ENCODE measurements at regions not wholly inside any gene's neighbourhood (a gene's known extent, or its start where the extent isn't known, plus 50 kb on each side); places are given as distances from the start of the nearest gene placed in this dataset.

GRCh38 chr21:23792300-23792699 lies 1815.0 kb downstream of the MRPL39 start:
- Histone ChIP-seq H2AK9ac (replicated peaks; ENCODE audit: low read depth, low read length, poor library complexity) (no peak overlapping the region), H3K9ac (ENCODE audit: low read depth, low read length) (no peak overlapping the region)
- intact Hi-C loops (cut with micrococcal nuclease), result no loop called here

More at GRCh38 chr21:23792300-23792699, 1815.0 kb downstream of the MRPL39 start:
- no peak overlapping the region for H3K23ac ChIP-seq (ENCODE audit: low read depth, low read length)
- no peak overlapping the region for H2AK5ac ChIP-seq (ENCODE audit: low read depth, low read length)
- no peak overlapping the region for H4K8ac ChIP-seq (ENCODE audit: low read depth in 2 of 2, low read length in 2 of 2)
- H3K36me3 ChIP-seq (ENCODE audit: control insufficient read depth, insufficient read depth, low read length), result no peaks in the 10 kb centered on the region
- H3K4ac ChIP-seq (ENCODE audit: low read depth, low read length), result no peak overlapping the region
- dilution Hi-C loops (cut with HindIII; ENCODE audit: low sequenced_read_pairs, unreplicated experiment) (no loop called here), in situ Hi-C loops (cut with MboI; ENCODE audit: low sequenced_read_pairs) (no loop called here)
- no peak for TF ChIP-seq NFE2L2 (IDR thresholded peaks at IDR 0.05; ENCODE audit: low read depth, low read length)
- no peak for TF ChIP-seq MAFK (IDR thresholded peaks at IDR 0.05; ENCODE audit: low read depth, low read length)
- TF ChIP-seq FOS (IDR thresholded peaks at IDR 0.05; ENCODE audit: low read depth, low read length), result no peak
- no peak for TF ChIP-seq SMC3 (IDR thresholded peaks at IDR 0.05; ENCODE audit: low read depth, low read length)
- no peak for TF ChIP-seq BHLHE40 (IDR thresholded peaks at IDR 0.05; ENCODE audit: low read depth, low read length)
- TF ChIP-seq CHD1 (IDR thresholded peaks at IDR 0.05; ENCODE audit: low read depth, low read length), result no peak
- TF ChIP-seq MAZ (IDR thresholded peaks at IDR 0.05; ENCODE audit: borderline replicate concordance, low read depth, low read length), result no peak
- no peak for TF ChIP-seq RCOR1 (IDR thresholded peaks at IDR 0.05; ENCODE audit: insufficient replicate concordance, low read length)
- no peak for TF ChIP-seq RAD21 (IDR thresholded peaks at IDR 0.05; ENCODE audit: low read length)
- TF ChIP-seq CEBPB (IDR thresholded peaks at IDR 0.05; ENCODE audit: low read depth, low read length), result no peak
- TF ChIP-seq, protein P1, sequence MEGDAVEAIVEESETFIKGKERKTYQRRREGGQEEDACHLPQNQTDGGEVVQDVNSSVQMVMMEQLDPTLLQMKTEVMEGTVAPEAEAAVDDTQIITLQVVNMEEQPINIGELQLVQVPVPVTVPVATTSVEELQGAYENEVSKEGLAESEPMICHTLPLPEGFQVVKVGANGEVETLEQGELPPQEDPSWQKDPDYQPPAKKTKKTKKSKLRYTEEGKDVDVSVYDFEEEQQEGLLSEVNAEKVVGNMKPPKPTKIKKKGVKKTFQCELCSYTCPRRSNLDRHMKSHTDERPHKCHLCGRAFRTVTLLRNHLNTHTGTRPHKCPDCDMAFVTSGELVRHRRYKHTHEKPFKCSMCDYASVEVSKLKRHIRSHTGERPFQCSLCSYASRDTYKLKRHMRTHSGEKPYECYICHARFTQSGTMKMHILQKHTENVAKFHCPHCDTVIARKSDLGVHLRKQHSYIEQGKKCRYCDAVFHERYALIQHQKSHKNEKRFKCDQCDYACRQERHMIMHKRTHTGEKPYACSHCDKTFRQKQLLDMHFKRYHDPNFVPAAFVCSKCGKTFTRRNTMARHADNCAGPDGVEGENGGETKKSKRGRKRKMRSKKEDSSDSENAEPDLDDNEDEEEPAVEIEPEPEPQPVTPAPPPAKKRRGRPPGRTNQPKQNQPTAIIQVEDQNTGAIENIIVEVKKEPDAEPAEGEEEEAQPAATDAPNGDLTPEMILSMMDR (conservative IDR thresholded peaks at IDR 0.05; ENCODE audit: low read depth, low read length), result no peak
- no peak for TF ChIP-seq MXI1 (IDR thresholded peaks at IDR 0.05; ENCODE audit: borderline replicate concordance, low read depth, low read length)
- TF ChIP-seq USF2 (IDR thresholded peaks at IDR 0.05; ENCODE audit: low read depth, low read length), result no peak
- TF ChIP-seq POLR2A (IDR thresholded peaks at IDR 0.05; ENCODE audit: low read depth, low read length), result no peak
- TF ChIP-seq, protein P2, sequence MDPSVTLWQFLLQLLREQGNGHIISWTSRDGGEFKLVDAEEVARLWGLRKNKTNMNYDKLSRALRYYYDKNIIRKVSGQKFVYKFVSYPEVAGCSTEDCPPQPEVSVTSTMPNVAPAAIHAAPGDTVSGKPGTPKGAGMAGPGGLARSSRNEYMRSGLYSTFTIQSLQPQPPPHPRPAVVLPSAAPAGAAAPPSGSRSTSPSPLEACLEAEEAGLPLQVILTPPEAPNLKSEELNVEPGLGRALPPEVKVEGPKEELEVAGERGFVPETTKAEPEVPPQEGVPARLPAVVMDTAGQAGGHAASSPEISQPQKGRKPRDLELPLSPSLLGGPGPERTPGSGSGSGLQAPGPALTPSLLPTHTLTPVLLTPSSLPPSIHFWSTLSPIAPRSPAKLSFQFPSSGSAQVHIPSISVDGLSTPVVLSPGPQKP (IDR thresholded peaks at IDR 0.05; ENCODE audit: borderline replicate concordance, low read depth, low read length), result no peak
- no peak for TF ChIP-seq RFX5 (IDR thresholded peaks at IDR 0.05; ENCODE audit: low read depth, low read length)
- no peak overlapping the region for H2AFZ ChIP-seq (replicated peaks; ENCODE audit: low read length, poor library complexity)
- H3K18ac ChIP-seq (ENCODE audit: low read depth, low read length), result no peak overlapping the region
- H3K14ac ChIP-seq (replicated peaks; ENCODE audit: low read depth, low read length), result no peak overlapping the region
- no peak overlapping the region for H3K4me2 ChIP-seq (ENCODE audit: low read depth, low read length)
- no TSS peak for BruUV-seq (replicated peaks)
- H3K79me1 ChIP-seq (ENCODE audit: low read depth in 1 of 2, low read length in 2 of 2), result no peaks in the 10 kb centered on the region
- ChIA-PET POLR2A (ENCODE audit: unreplicated experiment) (no interaction called here), CTCF (no interaction called here)
- H3K27ac ChIP-seq (ENCODE audit: insufficient read depth, low read length), result no peak overlapping the region
- peaks cover 3% of the 10 kb centered on the region; the same call in 1 of the 2 replicates for H3K9me3 ChIP-seq (ENCODE audit: control insufficient read depth, insufficient read depth, low read length)
- H2BK20ac ChIP-seq (ENCODE audit: low read depth, low read length), result no peak overlapping the region
- no peak overlapping the region for H3K56ac ChIP-seq (ENCODE audit: extremely low read depth, insufficient read depth, low read length)
- DNase-seq (no peak), ATAC-seq (ENCODE audit: low read depth) (no peak)
- H4K20me1 ChIP-seq (ENCODE audit: insufficient read depth, low read length), result no peaks in the 10 kb centered on the region
- no peak overlapping the region for H4K5ac ChIP-seq (ENCODE audit: low read depth, low read length)
- H3K9me1 ChIP-seq (ENCODE audit: insufficient read depth, low read length), result no peaks in the 10 kb centered on the region
- H2BK120ac ChIP-seq (ENCODE audit: low read depth, low read length), result no peak overlapping the region
- no peak overlapping the region for H2BK5ac ChIP-seq (ENCODE audit: low read depth, low read length, poor library complexity, severe bottlenecking)
- no peak overlapping the region for H4K91ac ChIP-seq (ENCODE audit: insufficient read depth, low read depth, low read length)
- H3K4me3 ChIP-seq (ENCODE audit: insufficient read depth, low read depth, low read length), result no peak overlapping the region
- no peaks in the 10 kb centered on the region for H3K27me3 ChIP-seq (ENCODE audit: control insufficient read depth, insufficient read depth, low read length)
- no peaks in the 10 kb centered on the region for H3K4me1 ChIP-seq (ENCODE audit: control insufficient read depth, insufficient read depth, low read length)
- no CpG with 5 or more reads among the region's 1 CpG for WGBS, 2 experiments (ENCODE audit: extremely low coverage in 2 of 2, insufficient read length in 1 of 2)
- H2BK15ac ChIP-seq (ENCODE audit: low read depth, low read length), result no peak overlapping the region

All from IMR-90 (cell line).